DOHH2 (cell line): ENCODE measurements at regions not wholly inside any gene's neighbourhood (a gene's known extent, or its start where the extent isn't known, plus 50 kb on each side); places are given as distances from the start of the nearest gene placed in this dataset.

ENCODE experiments used
- H3F3A ChIP-seq: fragments of 200-600 bp; sonication (generic), shearing (Covaris generic); 2 replicates; pipeline ENCODE4 v1.6.0; 2016; ENCODE audit warnings: antibody characterized with exemption, mild to moderate bottlenecking; ENCODE audit not compliant: control insufficient read depth, insufficient read depth
- H3K27ac ChIP-seq: fragments of 200-600 bp; sonication (generic); 2 replicates; pipeline ENCODE4 v1.5.1; 2014; ENCODE audit warnings: low read depth, mild to moderate bottlenecking, low read length, moderate library complexity
- H3K27me3 ChIP-seq: fragments of 200-600 bp; sonication (generic); 2 replicates; pipeline ENCODE4 v1.6.1; 2014; ENCODE audit warnings: mild to moderate bottlenecking, low read length, mixed read lengths; ENCODE audit not compliant: control insufficient read depth
- H3K36me3 ChIP-seq: fragments of 200-600 bp; sonication (generic); 2 replicates; pipeline ENCODE4 v1.6.1; 2014; ENCODE audit warnings: mild to moderate bottlenecking, low read length, moderate library complexity, mixed read lengths; ENCODE audit not compliant: control insufficient read depth
- H3K4me1 ChIP-seq: fragments of 200-600 bp; sonication (generic); 2 replicates; pipeline ENCODE4 v1.6.1; 2014; ENCODE audit warnings: mild to moderate bottlenecking, low read length, mixed read lengths; ENCODE audit not compliant: control insufficient read depth
- H3K4me2 ChIP-seq: fragments of 200-600 bp; sonication (generic); 2 replicates; pipeline ENCODE4 v1.6.0; 2014; ENCODE audit warnings: mild to moderate bottlenecking, low read length, moderate library complexity
- H3K4me3 ChIP-seq: fragments of 200-600 bp; sonication (generic); 2 replicates; pipeline ENCODE4 v1.5.1; 2014; ENCODE audit warnings: mild to moderate bottlenecking, low read length, mixed read lengths
- H3K79me2 ChIP-seq: fragments of 200-600 bp; sonication (generic); 2 replicates; pipeline ENCODE4 v1.6.1; 2014; ENCODE audit warnings: mild to moderate bottlenecking, low read length, mixed read lengths; ENCODE audit not compliant: control insufficient read depth
- H3K9me2 ChIP-seq: fragments of 200-600 bp; sonication (generic); replicated peaks from 2 replicates; pipeline ENCODE4 v1.6.1; 2014; ENCODE audit warnings: mild to moderate bottlenecking, low read length, mixed read lengths; ENCODE audit not compliant: control insufficient read depth
- H3K9me3 ChIP-seq: fragments of 200-600 bp; sonication (generic); 2 replicates; pipeline ENCODE4 v1.6.1; 2014; ENCODE audit warnings: antibody characterized with exemption, low read length, mixed read lengths; ENCODE audit not compliant: control insufficient read depth, insufficient read depth
- H4K20me1 ChIP-seq: fragments of 200-600 bp; sonication (generic); 2 replicates; pipeline ENCODE4 v1.6.0; 2014; ENCODE audit warnings: low read depth, mild to moderate bottlenecking, antibody characterized with exemption, low read length, moderate library complexity; ENCODE audit not compliant: control insufficient read depth, insufficient read depth
- EZH2phosphoT487 ChIP-seq: fragments of 200-600 bp; sonication (generic); IDR thresholded peaks from 2 replicates; pipeline ENCODE4 v1.6.1; 2017; ENCODE audit warnings: borderline replicate concordance, mild to moderate bottlenecking, antibody characterized with exemption, low read length, moderate library complexity, mixed read lengths
- TF ChIP-seq, protein P1 (sequence below): fragments of 200-600 bp; sonication (generic); IDR thresholded peaks from one replicate; pipeline ENCODE4 v1.5.1; 2014; ENCODE audit warnings: antibody characterized with exemption, mild to moderate bottlenecking, low read depth, low read length; ENCODE audit not compliant: poor library complexity, severe bottlenecking

DNA sequence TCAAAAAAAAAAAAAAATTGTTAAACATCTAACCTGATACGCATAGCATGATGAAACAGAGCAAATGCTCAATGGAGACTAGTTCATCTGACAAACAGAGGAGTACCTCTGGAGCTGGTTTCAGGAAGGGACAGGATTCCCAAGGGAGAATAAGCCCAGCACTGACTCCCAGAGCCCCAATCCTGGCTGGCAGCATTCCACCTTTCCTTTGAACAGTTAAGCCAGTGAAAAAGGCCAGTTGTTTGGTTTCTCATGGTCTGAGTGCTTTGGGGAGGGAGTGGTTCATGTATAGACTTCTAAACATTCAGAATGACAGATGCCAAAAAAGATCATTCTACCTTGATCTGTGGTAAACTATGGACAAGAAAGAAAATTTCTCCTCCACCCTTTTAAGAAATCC lies 277.9 kb upstream of the RARB start:
- Histone ChIP-seq H3K9me2 (no peaks in the 10 kb centered on the region), H3K4me3 (no peak overlapping the region), H3K27me3 (no peaks in the 10 kb centered on the region), H3K79me2 (no peaks in the 10 kb centered on the region), H3F3A (no peaks in the 10 kb centered on the region), H4K20me1 (no peaks in the 10 kb centered on the region), H3K4me1 (no peaks in the 10 kb centered on the region), H3K27ac (no peak overlapping the region), H3K9me3 (no peaks in the 10 kb centered on the region), H3K36me3 (no peaks in the 10 kb centered on the region), H3K4me2 (no peak overlapping the region)
- TF ChIP-seq EZH2phosphoT487 = no peak
- TF ChIP-seq, protein P1, sequence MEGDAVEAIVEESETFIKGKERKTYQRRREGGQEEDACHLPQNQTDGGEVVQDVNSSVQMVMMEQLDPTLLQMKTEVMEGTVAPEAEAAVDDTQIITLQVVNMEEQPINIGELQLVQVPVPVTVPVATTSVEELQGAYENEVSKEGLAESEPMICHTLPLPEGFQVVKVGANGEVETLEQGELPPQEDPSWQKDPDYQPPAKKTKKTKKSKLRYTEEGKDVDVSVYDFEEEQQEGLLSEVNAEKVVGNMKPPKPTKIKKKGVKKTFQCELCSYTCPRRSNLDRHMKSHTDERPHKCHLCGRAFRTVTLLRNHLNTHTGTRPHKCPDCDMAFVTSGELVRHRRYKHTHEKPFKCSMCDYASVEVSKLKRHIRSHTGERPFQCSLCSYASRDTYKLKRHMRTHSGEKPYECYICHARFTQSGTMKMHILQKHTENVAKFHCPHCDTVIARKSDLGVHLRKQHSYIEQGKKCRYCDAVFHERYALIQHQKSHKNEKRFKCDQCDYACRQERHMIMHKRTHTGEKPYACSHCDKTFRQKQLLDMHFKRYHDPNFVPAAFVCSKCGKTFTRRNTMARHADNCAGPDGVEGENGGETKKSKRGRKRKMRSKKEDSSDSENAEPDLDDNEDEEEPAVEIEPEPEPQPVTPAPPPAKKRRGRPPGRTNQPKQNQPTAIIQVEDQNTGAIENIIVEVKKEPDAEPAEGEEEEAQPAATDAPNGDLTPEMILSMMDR = no peak

DNA sequence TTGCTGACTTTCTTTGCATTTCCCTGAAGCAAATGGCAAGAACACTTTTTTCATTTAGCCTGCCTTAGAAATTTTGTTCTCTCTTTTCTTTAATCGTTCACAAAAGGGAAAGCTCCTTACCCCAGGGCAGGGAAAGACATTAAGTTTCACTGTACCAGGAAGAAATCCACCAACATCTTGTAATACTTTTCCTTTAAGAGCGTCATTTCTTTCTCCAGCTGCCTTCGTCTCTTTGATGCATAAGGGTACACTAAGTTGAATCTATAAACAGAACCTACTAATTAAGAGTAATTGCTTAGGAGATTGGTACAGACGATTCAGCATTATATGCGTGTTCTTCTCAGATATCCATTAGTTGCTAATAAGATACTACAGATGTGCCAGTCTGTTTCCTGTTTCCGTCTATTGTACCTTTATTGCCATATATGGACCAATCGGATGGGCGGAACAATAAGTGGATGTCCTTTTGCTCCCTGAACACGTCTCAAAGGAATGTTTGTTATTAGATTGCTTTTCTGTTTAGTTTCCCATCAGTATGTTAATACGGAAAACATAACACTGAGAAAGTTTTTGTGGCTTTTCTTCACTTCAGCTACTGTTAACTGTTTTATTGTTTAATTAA lies 276.7 kb upstream of the RARB start:
- Histone ChIP-seq H3K9me2 (no peaks in the 10 kb centered on the region), H3K4me3 (no peak overlapping the region), H4K20me1 (no peaks in the 10 kb centered on the region), H3K27ac (no peak overlapping the region), H3K79me2 (no peaks in the 10 kb centered on the region), H3K4me1 (no peaks in the 10 kb centered on the region), H3K4me2 (no peak overlapping the region), H3K9me3 (no peaks in the 10 kb centered on the region), H3K36me3 (no peaks in the 10 kb centered on the region), H3K27me3 (no peaks in the 10 kb centered on the region), H3F3A (no peaks in the 10 kb centered on the region)
- TF ChIP-seq, protein P1 = no peak
- TF ChIP-seq EZH2phosphoT487 = no peak

DNA sequence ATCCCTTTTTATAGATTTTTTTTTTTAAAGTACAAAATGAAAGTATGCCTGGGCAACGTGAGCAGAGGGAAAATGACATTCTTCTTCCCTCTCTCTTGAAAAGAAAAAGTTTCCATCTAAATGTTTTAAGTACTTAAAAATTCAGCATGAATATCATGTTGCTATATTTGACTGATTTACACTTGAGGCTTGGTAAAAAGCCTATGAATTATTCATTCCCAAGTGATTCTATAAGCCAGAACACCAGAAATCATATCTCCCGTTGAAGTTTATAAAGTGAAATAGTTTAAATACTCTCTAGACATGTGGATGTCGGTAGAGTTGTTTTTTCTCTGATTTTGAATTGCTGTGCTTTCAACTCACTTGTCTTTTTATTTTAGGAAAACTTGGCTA lies 276.2 kb upstream of the RARB start:
- no peaks in the 10 kb centered on the region for H3K36me3 ChIP-seq
- no peaks in the 10 kb centered on the region for H3K9me3 ChIP-seq
- TF ChIP-seq EZH2phosphoT487 = no peak
- TF ChIP-seq, protein P1 = no peak
- no peaks in the 10 kb centered on the region for H4K20me1 ChIP-seq
- no peaks in the 10 kb centered on the region for H3K9me2 ChIP-seq
- H3K27me3 ChIP-seq = no peaks in the 10 kb centered on the region
- no peaks in the 10 kb centered on the region for H3K4me1 ChIP-seq
- no peak overlapping the region for H3K4me3 ChIP-seq
- H3K79me2 ChIP-seq = no peaks in the 10 kb centered on the region
- no peaks in the 10 kb centered on the region for H3F3A ChIP-seq
- H3K27ac ChIP-seq = no peak overlapping the region
- H3K4me2 ChIP-seq = no peak overlapping the region
